H1 (cell line): ENCODE measurements at regions not wholly inside any gene's neighbourhood (a gene's known extent, or its start where the extent isn't known, plus 50 kb on each side); places are given as distances from the start of the nearest gene placed in this dataset.

Experiments used
- CTCF ChIA-PET: fragments of 300-600 bp; sonication (Branson Sonifier 250); formaldehyde crosslinking; loops from one replicate; lab custom pipeline; 2021; ENCODE audit not compliant: partially characterized antibody; lab: Charles Lee
- POLR2A ChIA-PET: fragments of 300-600 bp; sonication (Branson Sonifier 250); formaldehyde crosslinking; loops from one replicate; lab custom pipeline; 2021; ENCODE audit warnings: inconsistent platforms; ENCODE audit not compliant: partially characterized antibody; lab: Charles Lee
- DNase-seq, 2 experiments: peaks; one replicate each; pipeline versions ENCODE4 v3.0.0 to v3.0.0-alpha.2; 2010 to 2022; ENCODE audit warnings: low spot score in 2 of 2, low read depth in 1 of 2, mixed read lengths in 1 of 2
- FAIRE-seq: peaks from 2 replicates; lab custom pipeline; 2011; peaks lifted over from hg19 to GRCh38; lab: Jason Lieb, UNC
- H2AFZ ChIP-seq: 2 replicates; pipeline ENCODE4 v1.8.1; 2012; ENCODE audit warnings: low read length, inconsistent platforms
- H2AK5ac ChIP-seq: 2 replicates; pipeline ENCODE4 v1.6.1; 2013; ENCODE audit warnings: low read depth, low read length
- H2BK120ac ChIP-seq: replicated peaks from 2 replicates; pipeline ENCODE3; 2013; ENCODE audit warnings: low read depth, low read length, inconsistent platforms
- H2BK12ac ChIP-seq: 2 replicates; pipeline ENCODE4 v1.6.1; 2013; ENCODE audit warnings: low read depth, low read length
- H2BK15ac ChIP-seq: 2 replicates; pipeline ENCODE4 v1.6.1; 2013; ENCODE audit warnings: low read length
- H2BK20ac ChIP-seq: 2 replicates; pipeline ENCODE4 v1.6.1; 2013; ENCODE audit warnings: low read length
- H2BK5ac ChIP-seq: 2 replicates; pipeline ENCODE4 v1.6.1; 2013; ENCODE audit warnings: low read depth, low read length
- H3K14ac ChIP-seq: 2 replicates; pipeline ENCODE4 v1.6.1; 2013; ENCODE audit warnings: inconsistent platforms; ENCODE audit not compliant: insufficient read length
- H3K18ac ChIP-seq: 2 replicates; pipeline ENCODE4 v1.6.1; 2013; ENCODE audit warnings: low read length; ENCODE audit errors: extremely low read depth
- H3K23ac ChIP-seq: 2 replicates; pipeline ENCODE4 v1.6.1; 2013; ENCODE audit warnings: inconsistent platforms; ENCODE audit not compliant: insufficient read length
- H3K23me2 ChIP-seq: 2 replicates; pipeline ENCODE4 v1.6.1; 2013; ENCODE audit warnings: low read depth, low read length
- H3K27ac ChIP-seq: 2 replicates; pipeline ENCODE4 v1.6.1; 2011; ENCODE audit warnings: low read depth, low read length, inconsistent platforms
- H3K27me3 ChIP-seq, 4 experiments: replicated peaks in 1 of 4; 1 replicate in 1 of 4; 2 replicates in 3 of 4; pipeline versions ENCODE4 v1.6.1 to v1.8.1; 2011 to 2013; ENCODE audit warnings: low read length in 3 of 4, mild to moderate bottlenecking in 3 of 4, inconsistent platforms in 2 of 4, mixed read lengths in 2 of 4, moderate library complexity in 1 of 4; ENCODE audit not compliant: control insufficient read depth in 3 of 4, insufficient read depth in 3 of 4; ENCODE audit errors: extremely low read depth in 1 of 4
- H3K36me3 ChIP-seq, 4 experiments: 2 replicates each; pipeline versions ENCODE4 v1.6.1 to v1.8.1; 2011 to 2013; ENCODE audit warnings: mild to moderate bottlenecking in 4 of 4, low read length in 3 of 4, moderate library complexity in 2 of 4, control low read depth in 1 of 4, inconsistent platforms in 1 of 4; ENCODE audit not compliant: insufficient read depth in 4 of 4, control insufficient read depth in 2 of 4
- H3K4ac ChIP-seq: replicated peaks from 2 replicates; pipeline ENCODE3; 2013; ENCODE audit warnings: low read length, low read depth, mixed read lengths, inconsistent platforms; ENCODE audit not compliant: insufficient read length
- H3K4me1 ChIP-seq, 4 experiments: replicated peaks in 1 of 4; 1 replicate in 1 of 4; 2 replicates in 3 of 4; pipeline versions ENCODE4 v1.6.1 to v1.8.1; 2011 to 2013; ENCODE audit warnings: low read length in 3 of 4, inconsistent platforms in 2 of 4, mixed read lengths in 1 of 4; ENCODE audit not compliant: insufficient read depth in 4 of 4, control insufficient read depth in 3 of 4
- H3K4me2 ChIP-seq, 2 experiments: 2 replicates each; pipeline versions ENCODE4 v1.6.1 to v1.8.1; 2011 to 2013; ENCODE audit warnings: low read depth in 2 of 2, low read length in 2 of 2, control low read depth in 1 of 2, inconsistent platforms in 1 of 2, mild to moderate bottlenecking in 1 of 2; ENCODE audit not compliant: insufficient read depth in 1 of 2
- H3K4me3 ChIP-seq, 4 experiments: fragments of 200-600, 300-600 bp in 1 of 4; sonication (generic), shearing (Covaris generic), sonication (Bioruptor Twin) in 1 of 4; 2 replicates each; pipeline versions ENCODE4 v1.5.1 to v1.8.1; 2011 to 2016; ENCODE audit warnings: low read length in 4 of 4, low read depth in 3 of 4, control low read depth in 2 of 4, inconsistent platforms in 2 of 4, mild to moderate bottlenecking in 2 of 4, mixed read lengths in 1 of 4, moderate library complexity in 1 of 4; ENCODE audit not compliant: insufficient read depth in 2 of 4; ENCODE audit errors: extremely low read depth in 1 of 4
- H3K56ac ChIP-seq: replicated peaks from 2 replicates; pipeline ENCODE3; 2013; ENCODE audit warnings: low read depth, mild to moderate bottlenecking, mixed read lengths, low read length, inconsistent platforms; ENCODE audit not compliant: insufficient read length
- H3K79me1 ChIP-seq: 2 replicates; pipeline ENCODE4 v1.6.1; 2013; ENCODE audit warnings: low read depth, low read length, control low read depth
- H3K79me2 ChIP-seq, 2 experiments: 2 replicates each; pipeline versions ENCODE4 v1.6.1 to v1.8.1; 2012 to 2013; ENCODE audit warnings: low read length in 2 of 2, mild to moderate bottlenecking in 2 of 2, inconsistent platforms in 1 of 2; ENCODE audit not compliant: insufficient read depth in 2 of 2, control insufficient read depth in 1 of 2
- H3K9ac ChIP-seq, 4 experiments: replicated peaks in 1 of 4; 1 replicate in 1 of 4; 2 replicates in 3 of 4; pipeline versions ENCODE4 v1.6.1 to v1.8.1; 2011 to 2013; ENCODE audit warnings: low read depth in 3 of 4, low read length in 3 of 4, control low read depth in 2 of 4, mild to moderate bottlenecking in 2 of 4, moderate library complexity in 2 of 4, inconsistent platforms in 1 of 4; ENCODE audit errors: extremely low read depth in 1 of 4
- H3K9me3 ChIP-seq, 2 experiments: 2 replicates each; pipeline versions ENCODE4 v1.6.1 to v1.8.1; 2012 to 2013; ENCODE audit warnings: mild to moderate bottlenecking in 2 of 2, moderate library complexity in 2 of 2, control low read depth in 1 of 2, inconsistent platforms in 1 of 2, low read depth in 1 of 2, low read length in 1 of 2, mixed read lengths in 1 of 2; ENCODE audit not compliant: insufficient read depth in 2 of 2
- H4K20me1 ChIP-seq, 2 experiments: replicated peaks in 1 of 2; 2 replicates each; pipeline versions ENCODE3 to v1.8.1; 2011 to 2013; ENCODE audit warnings: inconsistent platforms in 2 of 2, low read length in 2 of 2, mild to moderate bottlenecking in 1 of 2; ENCODE audit not compliant: insufficient read depth in 2 of 2, control insufficient read depth in 1 of 2
- H4K5ac ChIP-seq: 2 replicates; pipeline ENCODE4 v1.6.1; 2013; ENCODE audit warnings: low read length, low read depth, mixed read lengths, inconsistent platforms; ENCODE audit not compliant: insufficient read length
- H4K8ac ChIP-seq: 2 replicates; pipeline ENCODE4 v1.8.0; 2013; ENCODE audit warnings: mild to moderate bottlenecking, moderate library complexity, low read length, inconsistent platforms; ENCODE audit not compliant: insufficient read depth; ENCODE audit errors: extremely low read depth
- H4K91ac ChIP-seq: replicated peaks from 2 replicates; pipeline ENCODE3; 2013; ENCODE audit warnings: low read length, mixed read lengths, inconsistent platforms; ENCODE audit not compliant: insufficient read length
- ASH2L ChIP-seq: fragments of 200-600, 300-600 bp; sonication (generic); IDR thresholded peaks from one replicate; pipeline ENCODE4 v1.7.1; 2017; ENCODE audit warnings: low read length
- CHD2 ChIP-seq: IDR thresholded peaks from 2 replicates; pipeline ENCODE4 v1.6.1; 2012; ENCODE audit warnings: low read length, improper control_type of control experiment
- CTBP2 ChIP-seq: IDR thresholded peaks from 2 replicates; pipeline ENCODE4 v1.7.0; 2011; ENCODE audit warnings: borderline replicate concordance, mild to moderate bottlenecking, moderate library complexity, mixed read lengths, low read length; ENCODE audit not compliant: insufficient read depth, insufficient read length
- EP300 ChIP-seq, 2 experiments: IDR thresholded peaks; 1 replicate in 1 of 2; 2 replicates in 1 of 2; pipeline ENCODE4 v1.6.1; 2011 to 2012; ENCODE audit warnings: low read depth in 2 of 2, low read length in 2 of 2, mild to moderate bottlenecking in 2 of 2, borderline replicate concordance in 1 of 2, inconsistent platforms in 1 of 2, moderate library complexity in 1 of 2
- EZH2 ChIP-seq: fragments of 200-600 bp; sonication (generic); IDR thresholded peaks from 2 replicates; pipeline ENCODE4 v1.7.1; 2012; ENCODE audit warnings: low read depth, mild to moderate bottlenecking, moderate library complexity, low read length, inconsistent platforms; ENCODE audit not compliant: severe bottlenecking
- GTF2F1 ChIP-seq: IDR thresholded peaks from 2 replicates; pipeline ENCODE4 v1.6.1; 2012; ENCODE audit warnings: low read depth, low read length, improper control_type of control experiment, borderline replicate concordance
- HDAC6 ChIP-seq: IDR thresholded peaks from one replicate; pipeline ENCODE4 v1.7.1; 2012; ENCODE audit warnings: low read depth, mild to moderate bottlenecking, inconsistent platforms, low read length, moderate library complexity
- KDM1A ChIP-seq: fragments of 200-600, 300-600 bp; sonication (generic); IDR thresholded peaks from 2 replicates; pipeline ENCODE4 v1.7.1; 2016; ENCODE audit warnings: mild to moderate bottlenecking, low read length, borderline replicate concordance
- KDM5A ChIP-seq: fragments of 200-600 bp; IDR thresholded peaks from 2 replicates; pipeline ENCODE4 v1.7.1; 2012; ENCODE audit warnings: mild to moderate bottlenecking, low read length, inconsistent platforms, mixed read lengths
- NANOG ChIP-seq: IDR thresholded peaks from 2 replicates; pipeline ENCODE4 v1.6.1; 2011; ENCODE audit warnings: low read length, low read depth, mild to moderate bottlenecking, inconsistent platforms; ENCODE audit not compliant: insufficient read depth, poor library complexity, severe bottlenecking
- SIRT6 ChIP-seq: IDR thresholded peaks from one replicate; pipeline ENCODE4 v1.7.1; 2012; ENCODE audit warnings: low read length, inconsistent platforms
- SP1 ChIP-seq: IDR thresholded peaks from 2 replicates; pipeline ENCODE4 v1.6.1; 2011; ENCODE audit warnings: low read depth, low read length
- SP2 ChIP-seq: IDR thresholded peaks from 2 replicates; pipeline ENCODE4 v1.6.1; 2012; ENCODE audit warnings: mild to moderate bottlenecking, low read length, inconsistent platforms
- TAF7 ChIP-seq: optimal IDR thresholded peaks from 2 replicates; pipeline ENCODE3; 2011; ENCODE audit warnings: low read depth, mild to moderate bottlenecking, inconsistent platforms, low read length, moderate library complexity, borderline replicate concordance
- WGBS, 2 experiments: shearing (Covaris generic) in 1 of 2; methylation state at CpG; one replicate each; pipeline versions ENCODE4 v1.1.6 to v1.1.7; 2013 to 2015; ENCODE audit warnings: low lambda C conversion rate in 2 of 2, mixed read lengths in 2 of 2, inconsistent platforms in 1 of 2, low coverage in 1 of 2, missing lambda C conversion rate in 1 of 2; ENCODE audit not compliant: insufficient replicate concordance in 2 of 2, insufficient coverage in 1 of 2, insufficient read length in 1 of 2; ENCODE audit errors: extremely low coverage in 1 of 2, missing lambda C conversion rate in 1 of 2; 5-methylcytosine and 5-hydroxymethylcytosine counted together

DNA sequence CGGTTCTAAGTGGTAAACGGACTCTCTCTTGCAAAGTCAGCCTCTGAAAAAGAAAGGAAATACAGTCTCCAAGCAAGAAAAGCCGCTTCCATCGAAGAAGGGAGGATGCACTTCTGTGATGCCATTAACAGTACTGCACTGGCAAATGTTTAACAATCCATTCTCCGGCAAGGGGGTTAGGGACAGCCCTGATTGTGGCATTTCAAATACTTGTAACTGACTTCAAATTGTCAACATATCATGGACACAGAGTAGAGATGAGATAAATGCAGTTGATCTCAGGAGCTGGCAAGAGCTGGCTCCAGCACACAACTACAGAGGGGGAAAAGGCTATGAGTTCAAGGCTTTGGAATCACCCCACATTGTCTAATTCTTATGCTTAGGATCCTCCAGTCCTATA lies 146.8 kb downstream of the SLC7A11 start:
- no peak overlapping the region for H3K4me2 ChIP-seq
- H3K9ac ChIP-seq, result no peak overlapping the region
- no peak overlapping the region for H3K14ac ChIP-seq
- H3K4me3 ChIP-seq, result no peak overlapping the region
- no peak overlapping the region for H3K56ac ChIP-seq
- no peak overlapping the region for H3K18ac ChIP-seq
- no peak overlapping the region for H2BK120ac ChIP-seq
- no peak for FAIRE-seq
- H3K79me2 ChIP-seq, result no peaks in the 10 kb centered on the region
- DNase-seq, result no peak
- no peak overlapping the region for H3K4ac ChIP-seq
- H3K27ac ChIP-seq, result no peak overlapping the region
- no peak overlapping the region for H2AFZ ChIP-seq
- H2AK5ac ChIP-seq, result no peak overlapping the region
- H3K79me1 ChIP-seq, result no peaks in the 10 kb centered on the region
- no peaks in the 10 kb centered on the region for H3K9me3 ChIP-seq
- no peaks in the 10 kb centered on the region for H3K36me3 ChIP-seq
- no peak overlapping the region for H4K91ac ChIP-seq
- H2BK15ac ChIP-seq, result no peak overlapping the region
- ChIA-PET POLR2A (no interaction called here), CTCF (interaction anchor here (1.1 to 1.7 kb wide), 2 partner anchors 59 to 275 kb away, joined by 3 to 4 read pairs; no protein-coding TSS in a partner anchor)
- H4K8ac ChIP-seq, result no peak overlapping the region
- 87% methylated on average over 5 of the region's 5 CpGs; no CpG with 5 or more reads in 1 of the 2 experiments for WGBS, 2 experiments
- H3K4me1 ChIP-seq, result no peaks in the 10 kb centered on the region
- H2BK20ac ChIP-seq, result no peak overlapping the region
- H3K23me2 ChIP-seq, result no peaks in the 10 kb centered on the region
- H3K23ac ChIP-seq, result no peak overlapping the region
- no peak overlapping the region for H2BK12ac ChIP-seq
- H2BK5ac ChIP-seq, result no peak overlapping the region
- no peak overlapping the region for H4K5ac ChIP-seq
- H3K27me3 ChIP-seq, result no peaks in the 10 kb centered on the region
- no peaks in the 10 kb centered on the region for H4K20me1 ChIP-seq
- TF ChIP-seq TAF7 (no peak), SP2 (no peak), GTF2F1 (no peak), ASH2L (no peak), SIRT6 (no peak), HDAC6 (no peak), CTBP2 (no peak), CHD2 (no peak), EP300 (IDR thresholded peaks at IDR 0.05; ENCODE audit: borderline replicate concordance in 1 of 2, low read depth in 2 of 2, low read length in 2 of 2) (no peak), KDM1A (no peak), KDM5A (no peak), SP1 (no peak), NANOG (no peak), EZH2 (no peak)
